Central memory CD8-positive, alpha-beta T cell (primary cell): ENCODE measurements at regions not wholly inside any gene's neighbourhood (a gene's known extent, or its start where the extent isn't known, plus 50 kb on each side); places are given as distances from the start of the nearest gene placed in this dataset.
A peak's percentile ranks its signal among the peaks of the same experiment; 100 is the strongest.
"Not testable (repeated sequence)": the region's sequence is repeated elsewhere in the genome, so short reads cannot be mapped to it uniquely, and the experiment has no call there.

Experiments
- ATAC-seq: fragments of 150-1000 bp; cut with Tn5 transposase; replicated peaks from 2 replicates; pipeline ENCODE4 v1.10.0; 2022; ENCODE audit warnings: mild to moderate bottlenecking, moderate FRiP score, moderate number of reproducible peaks; ENCODE audit not compliant: poor library complexity, severe bottlenecking; ENCODE audit errors: extremely low read depth
- DNase-seq, 2 donors: peaks; one replicate each; pipeline ENCODE4 v3.0.0; 2021; ENCODE audit warnings: low spot score in 2 of 2
- H3K27ac Mint-ChIP-seq: one replicate; pipeline ENCODE4 v1.8.0; 2022; ENCODE audit warnings: low read depth, mild to moderate bottlenecking, moderate library complexity, mixed read lengths
- H3K27me3 Mint-ChIP-seq: one replicate; pipeline ENCODE4 v1.8.0; 2022; ENCODE audit warnings: mixed read lengths
- H3K36me3 Mint-ChIP-seq: one replicate; pipeline ENCODE4 v1.8.0; 2022; ENCODE audit warnings: mild to moderate bottlenecking, moderate library complexity, mixed read lengths; ENCODE audit not compliant: insufficient read depth
- H3K4me1 Mint-ChIP-seq: one replicate; pipeline ENCODE4 v1.8.0; 2022; ENCODE audit warnings: mixed read lengths
- H3K4me3 Mint-ChIP-seq: one replicate; pipeline ENCODE4 v1.8.0; 2022; ENCODE audit warnings: mild to moderate bottlenecking, moderate library complexity, mixed read lengths
- H3K9me3 Mint-ChIP-seq: one replicate; pipeline ENCODE4 v1.8.0; 2022; ENCODE audit warnings: mixed read lengths

GRCh38 chrX:45824471-45824870, 623.8 kb upstream of the DIPK2B start:
- no peaks in the 10 kb centered on the region for H3K9me3 Mint-ChIP-seq
- no peak overlapping the region for H3K4me3 Mint-ChIP-seq
- H3K4me1 Mint-ChIP-seq = peaks cover under 1% of the 10 kb centered on the region
- no peaks in the 10 kb centered on the region for H3K27me3 Mint-ChIP-seq
- DNase-seq = no peak
- no peak overlapping the region for H3K27ac Mint-ChIP-seq
- ATAC-seq = no peak
- H3K36me3 Mint-ChIP-seq = peaks cover 2% of the 10 kb centered on the region

GRCh38 chrX:45823536-45823935, 622.9 kb upstream of the DIPK2B start:
- H3K36me3 Mint-ChIP-seq = peaks cover 5% of the 10 kb centered on the region
- ATAC-seq (no peak), DNase-seq (no peak)
- H3K9me3 Mint-ChIP-seq = no peaks in the 10 kb centered on the region
- no peak overlapping the region for H3K27ac Mint-ChIP-seq
- no peaks in the 10 kb centered on the region for H3K27me3 Mint-ChIP-seq
- H3K4me3 Mint-ChIP-seq = no peak overlapping the region
- H3K4me1 Mint-ChIP-seq = no peaks in the 10 kb centered on the region

GRCh38 chrX:45822124-45822523, 621.4 kb upstream of the DIPK2B start:
- peak overlapping the region; percentile 46 for H3K27ac Mint-ChIP-seq
- H3K36me3 Mint-ChIP-seq = peaks cover 5% of the 10 kb centered on the region
- no peak overlapping the region for H3K4me3 Mint-ChIP-seq

GRCh38 chrX:45818913-45819312, 618.2 kb upstream of the DIPK2B start:
- H3K27me3 Mint-ChIP-seq = no peaks in the 10 kb centered on the region
- no peak overlapping the region for H3K4me3 Mint-ChIP-seq
- no peaks in the 10 kb centered on the region for H3K9me3 Mint-ChIP-seq
- no peak overlapping the region for H3K27ac Mint-ChIP-seq
- H3K36me3 Mint-ChIP-seq = peaks cover 6% of the 10 kb centered on the region
- peaks cover under 1% of the 10 kb centered on the region for H3K4me1 Mint-ChIP-seq
- ATAC-seq = no peak
- DNase-seq = no peak

More at GRCh38 chrX:45822124-45822523, 621.4 kb upstream of the DIPK2B start:
- DNase-seq = no peak
- H3K9me3 Mint-ChIP-seq = no peaks in the 10 kb centered on the region
- no peaks in the 10 kb centered on the region for H3K4me1 Mint-ChIP-seq
- no peaks in the 10 kb centered on the region for H3K27me3 Mint-ChIP-seq
- no peak for ATAC-seq

GRCh38 chrX:45815441-45815840, 614.8 kb upstream of the DIPK2B start:
- Mint-ChIP-seq H3K27ac (no peak overlapping the region), H3K36me3 (peaks cover 6% of the 10 kb centered on the region), H3K4me3 (no peak overlapping the region), H3K27me3 (no peaks in the 10 kb centered on the region), H3K4me1 (peaks cover 19% of the 10 kb centered on the region), H3K9me3 (no peaks in the 10 kb centered on the region)
- DNase-seq = no peak
- ATAC-seq = no peak

- Mint-ChIP-seq H3K4me3 (no peak overlapping the region), H3K27me3 (no peaks in the 10 kb centered on the region), H3K9me3 (no peaks in the 10 kb centered on the region), H3K27ac (peak overlapping the region; percentile 10), H3K36me3 (peaks cover 11% of the 10 kb centered on the region), H3K4me1 (peaks cover 48% of the 10 kb centered on the region)
- DNase-seq (no peak), ATAC-seq (no peak)
Observed at GRCh38 chrX:45811326-45811725, 610.6 kb upstream of the DIPK2B start.

GRCh38 chrX:45807572-45808425, 607.1 kb upstream of the DIPK2B start:
- Mint-ChIP-seq H3K4me3 (peak overlapping the region; percentile 74), H3K9me3 (no peaks in the 10 kb centered on the region), H3K4me1 (peaks cover 53% of the 10 kb centered on the region), H3K36me3 (peaks cover 12% of the 10 kb centered on the region), H3K27ac (peak overlapping the region; percentile 91), H3K27me3 (no peaks in the 10 kb centered on the region)
- DNase-seq (no peak), ATAC-seq (peak; percentile 38)

- DNase-seq = peak; percentile 13 to 51
- ATAC-seq = peak; percentile 90
- Mint-ChIP-seq H3K4me3 (peak overlapping the region; percentile 74), H3K36me3 (peaks cover 12% of the 10 kb centered on the region), H3K27ac (peak overlapping the region; percentile 91), H3K9me3 (no peaks in the 10 kb centered on the region), H3K4me1 (peaks cover 48% of the 10 kb centered on the region), H3K27me3 (no peaks in the 10 kb centered on the region)
Observed at GRCh38 chrX:45806410-45807121, 605.9 kb upstream of the DIPK2B start.

GRCh38 chrX:45804276-45804675, 603.6 kb upstream of the DIPK2B start:
- Mint-ChIP-seq H3K27me3 (no peaks in the 10 kb centered on the region), H3K4me3 (peak overlapping the region; percentile 20), H3K4me1 (peaks cover 36% of the 10 kb centered on the region), H3K27ac (peak overlapping the region; percentile 32), H3K9me3 (no peaks in the 10 kb centered on the region), H3K36me3 (peaks cover 10% of the 10 kb centered on the region)
- no peak for ATAC-seq
- DNase-seq = no peak

- no peaks in the 10 kb centered on the region for H3K9me3 Mint-ChIP-seq
- H3K27ac Mint-ChIP-seq = peak overlapping the region; percentile 32
- H3K36me3 Mint-ChIP-seq = peaks cover 7% of the 10 kb centered on the region
- H3K4me3 Mint-ChIP-seq = no peak overlapping the region
- no peak for ATAC-seq
- peaks cover 34% of the 10 kb centered on the region for H3K4me1 Mint-ChIP-seq
- no peak for DNase-seq
- no peaks in the 10 kb centered on the region for H3K27me3 Mint-ChIP-seq
Observed at GRCh38 chrX:45803383-45803921, 602.8 kb upstream of the DIPK2B start.

GRCh38 chrX:45801554-45801953, 600.9 kb upstream of the DIPK2B start:
- Mint-ChIP-seq H3K4me1 (peaks cover 30% of the 10 kb centered on the region), H3K4me3 (peak overlapping the region; percentile 40), H3K9me3 (no peaks in the 10 kb centered on the region), H3K36me3 (peaks cover 4% of the 10 kb centered on the region), H3K27me3 (no peaks in the 10 kb centered on the region), H3K27ac (no peak overlapping the region)
- DNase-seq (peak in 1 of 2 donors; percentile 10), ATAC-seq (peak; percentile 74)

- H3K4me1 Mint-ChIP-seq = peaks cover 26% of the 10 kb centered on the region
- peak overlapping the region; percentile 40 for H3K4me3 Mint-ChIP-seq
- DNase-seq = peak in 1 of 2 donors; percentile 28
- ATAC-seq = peak; percentile 90
- H3K36me3 Mint-ChIP-seq, H3K9me3 Mint-ChIP-seq, H3K27me3 Mint-ChIP-seq, H3K27ac Mint-ChIP-seq: not testable (repeated sequence)
Observed at GRCh38 chrX:45800746-45801453, 600.2 kb upstream of the DIPK2B start.
